HG02678 (cell line): ENCODE measurements at regions not wholly inside any gene's neighbourhood (a gene's known extent, or its start where the extent isn't known, plus 50 kb on each side); places are given as distances from the start of the nearest gene placed in this dataset.
A peak's percentile ranks its signal among the peaks of the same experiment; 100 is the strongest.

Experiments used
- ATAC-seq: cut with Tn5 transposase; IDR thresholded peaks from one replicate; pipeline ENCODE4 v1.9.1; 2021; ENCODE audit warnings: mild to moderate bottlenecking, moderate library complexity; ENCODE audit not compliant: unreplicated experiment

GRCh38 chr12:92438641-92439419 is 264.0 kb upstream of the PLEKHG7 start:
- no peak for ATAC-seq

- ATAC-seq, result no peak
Measured at GRCh38 chr12:92437452-92437851, 265.3 kb upstream of the PLEKHG7 start.

DNA sequence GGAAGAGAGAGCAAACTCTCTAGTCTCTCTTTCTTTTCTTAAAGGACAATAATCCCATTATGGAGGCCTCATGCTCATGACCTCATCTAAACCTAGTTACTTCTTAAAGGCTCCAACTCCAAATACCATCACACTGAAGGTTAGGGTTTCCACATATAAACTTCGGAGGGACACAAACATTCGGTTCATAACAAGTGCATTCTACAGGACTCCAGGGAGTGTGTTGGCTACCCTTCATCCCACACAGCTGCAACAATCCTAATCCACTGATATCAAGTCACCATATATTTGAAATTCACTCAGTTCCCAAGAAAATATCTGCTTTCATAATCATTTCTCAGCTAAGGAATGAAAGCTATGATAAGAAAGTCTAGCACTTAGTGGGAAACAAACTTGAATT is 265.9 kb upstream of the PLEKHG7 start:
- no peak for ATAC-seq

GRCh38 chr12:92434607-92435025 is 268.2 kb upstream of the PLEKHG7 start:
- peak; percentile 27 for ATAC-seq

GRCh38 chr12:92432724-92433441 is 269.9 kb upstream of the PLEKHG7 start:
- peak; percentile 73 for ATAC-seq

DNA sequence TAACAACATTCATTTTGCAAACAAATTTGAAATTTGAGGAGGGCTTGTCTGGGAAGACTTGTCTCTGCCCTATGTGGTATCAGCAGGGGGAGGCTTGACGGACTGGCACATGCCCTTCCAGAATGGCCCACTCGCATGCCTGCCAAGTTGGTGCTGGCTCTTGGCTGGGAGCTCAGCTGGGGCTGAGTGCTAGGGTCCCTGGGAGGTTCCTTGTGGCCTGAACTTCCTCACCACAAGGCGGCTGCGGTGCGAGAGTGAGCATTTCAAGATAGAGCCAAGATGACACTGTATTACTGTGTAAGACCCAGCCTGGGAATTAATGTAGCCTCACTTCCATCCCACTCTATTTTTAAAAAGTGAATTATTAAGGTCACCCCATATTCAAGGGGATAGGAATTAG is 271.6 kb upstream of the PLEKHG7 start:
- peak; percentile 53 for ATAC-seq

- no peak for ATAC-seq
Measured at GRCh38 chr12:92426332-92426731, 276.5 kb upstream of the PLEKHG7 start.

- ATAC-seq, result no peak
Measured at GRCh38 chr12:92425165-92425564, 277.6 kb upstream of the PLEKHG7 start.

DNA sequence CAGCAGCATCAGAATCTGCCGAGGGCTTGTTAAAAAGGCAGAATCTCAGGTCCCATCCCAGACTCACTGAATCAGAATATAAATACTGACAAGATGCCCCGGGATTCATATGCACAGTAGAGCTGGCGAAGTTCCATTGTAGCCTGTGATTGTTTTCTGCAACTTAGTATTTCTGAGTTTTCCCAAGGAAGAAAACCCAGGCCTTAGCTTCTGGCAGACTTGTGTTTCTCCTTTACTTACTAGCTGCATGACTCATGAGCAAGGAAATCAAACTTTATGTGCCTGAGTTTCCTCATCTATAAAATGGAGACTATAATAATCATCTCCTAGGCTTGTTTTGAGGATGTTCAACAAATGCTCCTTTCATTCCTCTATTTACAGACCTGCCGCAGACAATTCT is 278.5 kb upstream of the PLEKHG7 start:
- no peak for ATAC-seq

GRCh38 chr12:92421701-92422100 is 276.1 kb upstream of the BTG1 start:
- ATAC-seq, result no peak

GRCh38 chr12:92421042-92421441 is 275.4 kb upstream of the BTG1 start:
- no peak for ATAC-seq

- no peak for ATAC-seq
Measured at GRCh38 chr12:92419201-92419600, 273.6 kb upstream of the BTG1 start.

- ATAC-seq, result no peak
Measured at GRCh38 chr12:92418381-92418780, 272.7 kb upstream of the BTG1 start.

DNA sequence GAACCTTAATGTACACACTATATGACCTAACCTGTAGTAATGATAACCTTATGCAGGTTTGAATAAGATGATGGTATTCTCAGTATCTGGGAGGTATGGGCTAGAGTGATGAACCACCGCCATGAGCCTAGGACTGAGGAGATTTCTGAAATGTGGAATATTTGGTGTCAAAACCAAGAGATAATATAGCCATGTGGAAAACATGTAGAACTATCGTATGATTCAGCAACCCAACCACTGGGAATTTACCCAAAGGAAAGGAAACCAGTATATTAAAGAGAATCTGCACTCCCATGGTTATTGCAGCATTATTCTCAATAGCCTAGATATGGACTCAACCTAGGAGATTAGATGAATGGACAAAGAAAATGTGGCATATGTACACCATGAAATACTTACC is 271.7 kb upstream of the BTG1 start:
- ATAC-seq, result no peak

DNA sequence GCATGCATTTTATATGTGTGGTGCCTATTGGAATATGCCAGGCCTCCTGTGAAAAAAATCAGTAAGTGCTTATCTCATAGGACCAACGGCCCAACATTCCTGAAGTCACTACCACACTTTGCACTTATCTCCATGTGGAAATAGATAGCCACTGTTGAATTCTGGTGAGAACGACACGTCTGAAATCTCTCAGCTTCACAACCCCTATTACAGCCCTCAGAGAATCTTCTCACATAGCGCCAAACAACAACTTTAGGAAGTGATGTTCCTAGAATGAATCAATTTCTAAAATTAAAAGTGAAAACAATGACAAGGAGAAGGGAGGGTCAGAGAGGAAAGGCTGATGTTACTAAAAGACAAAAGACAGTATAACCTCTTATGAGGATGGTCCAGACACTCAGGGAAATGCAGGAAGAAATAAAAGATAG is 270.8 kb upstream of the BTG1 start:
- ATAC-seq, result no peak

DNA sequence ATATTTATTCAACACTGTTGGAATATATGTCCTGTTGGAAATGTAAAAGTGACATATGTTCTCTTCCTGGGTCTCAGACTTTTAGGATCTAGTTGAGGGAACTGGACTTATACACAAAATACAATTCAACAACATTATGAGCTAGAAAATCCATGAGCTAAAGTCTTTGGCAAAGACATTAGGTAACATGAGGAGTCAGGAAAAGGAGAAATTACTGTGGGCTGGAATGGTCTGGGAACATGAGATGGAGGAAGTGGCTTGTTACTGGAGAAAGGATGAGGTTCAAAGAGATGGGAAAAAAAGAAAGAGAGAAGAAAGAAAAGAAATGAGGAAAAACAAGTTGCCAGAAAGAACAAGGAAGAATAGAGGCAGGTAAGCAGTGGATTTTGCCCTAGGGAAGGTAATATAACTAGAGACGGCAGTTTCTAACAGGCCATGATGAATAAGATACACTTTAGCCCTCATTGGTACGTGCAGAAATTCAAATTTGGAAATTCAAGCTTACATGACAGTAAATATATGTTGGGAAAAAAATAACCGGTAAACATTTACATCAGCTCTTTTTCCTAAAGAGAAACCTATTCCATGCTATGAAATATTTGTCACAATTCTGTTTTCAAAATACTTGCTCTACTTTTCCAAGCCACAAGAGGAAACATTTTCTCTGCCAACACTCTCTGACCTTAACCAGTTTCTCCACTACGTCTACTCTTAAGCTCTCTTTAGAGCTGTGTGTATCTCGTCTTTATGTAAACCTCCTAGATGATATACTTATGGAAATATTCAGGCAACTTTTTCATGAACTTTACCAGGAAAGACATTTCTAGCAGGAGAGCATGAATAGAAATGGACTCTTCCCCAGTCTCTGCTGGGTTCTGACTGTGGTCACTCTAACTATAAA is 268.8 kb upstream of the BTG1 start:
- no peak for ATAC-seq

DNA sequence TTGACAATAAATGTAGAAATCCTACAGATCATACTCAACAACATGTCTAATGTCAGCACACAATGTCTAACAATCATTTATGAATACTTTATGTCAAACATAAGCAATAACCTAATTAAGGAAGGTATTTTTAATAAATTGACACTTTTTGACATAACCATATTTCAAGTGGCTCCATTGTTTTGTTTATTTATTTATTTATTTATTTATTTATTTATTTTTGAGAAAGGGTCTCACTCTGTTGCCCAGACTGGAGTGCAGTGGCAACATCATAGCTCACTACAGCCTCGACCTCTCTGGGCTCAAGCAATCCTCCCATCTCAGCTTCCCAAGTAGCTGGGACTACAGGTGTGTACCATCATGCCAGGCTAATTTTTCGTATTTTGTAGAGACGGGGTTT is 267.6 kb upstream of the BTG1 start:
- ATAC-seq, result no peak

- no peak for ATAC-seq
Measured at GRCh38 chr12:92412856-92413255, 267.2 kb upstream of the BTG1 start.

GRCh38 chr12:92411687-92412086 is 266.0 kb upstream of the BTG1 start:
- ATAC-seq, result no peak

DNA sequence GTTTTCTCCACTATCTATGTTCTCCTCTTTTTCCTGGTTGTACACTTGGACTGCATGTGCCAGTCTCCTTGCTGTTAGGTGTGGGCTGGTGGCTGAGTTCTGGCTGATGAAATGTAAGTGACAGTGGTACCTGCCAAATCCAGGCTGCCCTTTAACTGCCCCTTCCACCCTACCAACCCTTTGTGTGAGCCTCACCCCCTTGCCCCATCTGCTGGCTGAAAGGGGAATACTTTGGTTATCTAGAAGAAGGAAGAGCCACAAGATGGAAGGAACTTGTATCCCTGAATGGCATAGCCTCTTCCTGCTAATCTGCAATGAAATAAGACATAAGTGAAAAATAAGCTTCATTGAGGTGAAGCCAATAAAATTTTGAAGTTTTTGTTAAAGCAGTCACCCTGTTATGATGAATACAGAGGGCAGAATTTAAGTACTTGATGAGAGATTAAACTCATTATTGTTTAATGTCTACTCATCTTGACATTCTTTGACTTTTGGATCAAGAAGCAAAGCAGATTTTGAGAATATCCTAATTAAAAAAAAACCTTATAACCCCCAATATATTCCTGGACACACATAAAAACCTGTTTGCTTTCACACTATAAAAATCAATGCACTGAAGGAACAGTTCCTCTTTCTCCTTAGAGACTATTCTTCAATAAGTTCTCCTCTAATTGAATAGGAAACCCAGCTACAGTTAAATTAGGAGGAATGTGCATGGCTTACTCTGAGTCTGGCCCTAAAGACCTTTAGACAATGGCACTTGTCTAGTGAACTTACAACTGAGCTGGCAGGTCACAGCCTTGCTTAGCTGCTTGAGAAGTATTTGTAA is 262.6 kb upstream of the BTG1 start:
- no peak for ATAC-seq
